Activated CD4-positive, CD25-positive, alpha-beta regulatory T cell treated with anti-CD3 and anti-CD28 coated beads, Interleukin-2, amount 50 U/mL, for 24 hours (primary cell): ENCODE measurements at regions not wholly inside any gene's neighbourhood (a gene's known extent, or its start where the extent isn't known, plus 50 kb on each side); places are given as distances from the start of the nearest gene placed in this dataset.
"Not testable (repeated sequence)": the region's sequence is repeated elsewhere in the genome, so short reads cannot be mapped to it uniquely, and the experiment has no call there.

ENCODE experiments used
- ATAC-seq, 2 donors: fragments of 150-1000 bp; cut with Tn5 transposase; one replicate each; pipeline ENCODE4 v1.10.0; 2021; ENCODE audit warnings: mild to moderate bottlenecking in 1 of 2, moderate library complexity in 1 of 2

GRCh38 chr6:140153703-140154102, 779.3 kb upstream of the CITED2 start:
- ATAC-seq, result no peak

DNA sequence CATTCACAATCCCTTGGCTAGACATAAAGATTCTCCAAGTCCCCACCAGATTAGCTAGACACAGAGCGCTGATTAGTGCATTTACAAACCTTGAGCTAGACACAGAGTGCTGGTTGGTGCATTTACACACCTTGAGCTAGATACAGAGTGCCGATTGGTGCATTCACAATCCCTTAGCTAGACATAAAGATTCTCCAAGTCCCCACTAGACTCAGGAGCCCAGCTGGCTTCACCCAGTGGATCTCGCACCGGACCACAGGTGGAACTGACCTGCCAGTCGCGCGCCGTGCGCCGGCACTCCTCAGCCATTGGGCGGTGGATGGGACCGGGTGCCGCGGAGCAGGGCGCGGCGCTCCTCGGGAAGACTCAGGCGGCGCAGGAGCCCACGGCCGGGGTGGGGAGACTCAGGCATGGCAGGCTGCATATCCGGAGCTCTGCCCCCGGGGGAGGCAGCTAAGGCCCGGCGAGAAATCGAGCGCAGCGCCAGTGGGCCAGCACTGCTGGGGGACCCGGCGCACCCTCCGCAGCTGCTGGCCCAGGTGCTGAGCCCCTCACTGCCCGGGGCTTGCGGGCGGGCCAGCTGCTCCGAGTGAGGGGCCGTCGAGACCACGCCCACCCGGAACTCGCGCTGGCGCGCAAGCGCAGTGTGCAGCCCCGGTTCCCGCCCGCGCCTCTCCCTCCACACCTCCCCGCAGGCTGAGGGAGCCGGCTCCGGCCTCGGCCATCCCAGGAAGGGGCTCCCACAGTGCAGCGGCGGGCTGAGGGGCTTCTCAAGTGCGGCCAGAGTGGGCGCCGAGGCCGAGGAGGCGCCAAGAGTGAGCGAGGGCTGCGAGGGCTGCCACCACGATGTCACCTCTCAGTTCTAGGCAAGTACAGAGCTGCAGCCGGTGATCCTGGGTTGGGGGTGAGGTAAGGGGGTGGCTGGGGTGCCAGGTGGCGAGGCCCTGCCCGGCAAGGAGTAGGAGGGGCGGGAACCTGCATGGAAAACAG, 773.7 kb upstream of the CITED2 start:
- ATAC-seq, result not testable (repeated sequence)

DNA sequence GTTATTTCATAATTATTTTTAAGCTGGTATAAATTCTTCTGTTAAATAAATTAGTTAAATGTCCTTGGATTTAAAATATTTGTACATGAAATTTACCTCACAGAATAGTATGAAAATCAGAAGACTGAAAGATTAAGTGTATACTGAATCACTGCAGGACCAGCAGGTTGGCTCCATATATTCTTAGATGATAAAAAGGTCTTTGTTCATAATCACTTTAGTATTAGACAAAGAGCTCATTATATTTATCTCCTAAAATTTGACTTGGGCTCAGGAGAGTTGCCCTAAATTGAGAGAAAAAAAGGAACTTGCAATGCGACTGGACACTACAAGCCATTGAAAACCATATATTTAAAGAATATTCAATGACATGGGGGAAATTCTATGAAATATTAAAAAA, 766.4 kb upstream of the CITED2 start:
- no peak for ATAC-seq

- ATAC-seq, result no peak
Measured at GRCh38 chr6:140138311-140139010, 764.0 kb upstream of the CITED2 start.

GRCh38 chr6:140134224-140134623, 759.8 kb upstream of the CITED2 start:
- no peak for ATAC-seq

DNA sequence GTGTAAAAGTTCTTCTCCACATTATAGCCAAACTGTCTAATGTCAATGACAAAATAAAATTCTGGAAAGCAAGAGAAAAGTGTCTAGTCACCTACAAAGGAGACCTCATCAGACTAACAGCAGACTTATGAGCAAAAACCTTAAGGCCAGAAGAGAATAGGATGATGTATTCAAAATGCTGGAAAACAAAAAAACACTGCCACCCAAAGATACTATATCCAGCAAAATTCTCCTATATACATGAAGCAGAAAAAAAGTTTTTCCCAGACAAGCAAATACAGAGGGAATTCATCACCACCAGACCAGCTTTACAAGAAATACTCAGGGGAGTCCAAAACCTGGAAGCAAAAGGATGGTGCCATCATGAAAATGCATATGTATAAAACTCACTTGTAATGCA, 755.6 kb upstream of the CITED2 start:
- ATAC-seq, result no peak

- ATAC-seq, result no peak
Measured at GRCh38 chr6:140124498-140124897, 750.0 kb upstream of the CITED2 start.

DNA sequence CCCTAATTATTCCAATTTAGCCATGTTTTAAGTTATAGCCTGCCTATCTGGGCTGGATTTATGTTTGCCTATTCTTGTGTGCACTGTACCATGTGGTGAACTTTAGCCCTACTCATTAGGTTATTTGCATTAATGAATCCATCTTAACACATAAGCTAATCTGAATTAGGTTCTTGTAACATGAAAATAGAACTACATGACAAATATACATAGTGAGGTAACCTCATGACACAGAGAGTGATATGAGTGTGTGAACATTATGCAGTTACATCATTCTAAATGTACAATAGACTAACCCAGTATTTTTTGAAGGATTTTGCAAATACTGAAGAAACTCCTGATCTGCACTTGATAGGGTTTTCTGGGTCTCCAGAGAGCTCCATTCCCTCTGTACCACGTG, 733.7 kb upstream of the CITED2 start:
- ATAC-seq, result no peak

GRCh38 chr6:140107216-140107615, 732.8 kb upstream of the CITED2 start:
- ATAC-seq, result no peak

- ATAC-seq, result no peak
Measured at GRCh38 chr6:140105857-140106256, 731.4 kb upstream of the CITED2 start.

DNA sequence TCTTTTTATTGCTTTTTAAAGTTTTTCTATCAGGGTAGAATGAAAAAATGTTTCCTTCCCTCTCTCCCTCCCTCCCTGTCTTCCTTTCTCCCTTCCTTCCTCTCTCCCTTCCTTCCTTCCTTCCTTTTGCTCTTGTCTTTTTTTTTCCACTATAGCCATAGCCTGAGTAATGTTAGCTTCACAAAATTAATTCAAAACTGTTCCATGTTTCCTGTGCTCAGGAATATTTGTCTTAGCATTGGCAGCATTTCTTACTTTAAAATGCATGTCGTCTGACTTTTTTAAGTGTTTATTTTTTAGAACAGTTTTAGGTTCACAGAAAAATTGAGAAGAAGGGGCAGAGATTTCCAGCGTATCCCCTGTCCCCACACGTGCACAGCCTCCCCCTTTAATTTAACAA, 730.8 kb upstream of the CITED2 start:
- ATAC-seq, result no peak

DNA sequence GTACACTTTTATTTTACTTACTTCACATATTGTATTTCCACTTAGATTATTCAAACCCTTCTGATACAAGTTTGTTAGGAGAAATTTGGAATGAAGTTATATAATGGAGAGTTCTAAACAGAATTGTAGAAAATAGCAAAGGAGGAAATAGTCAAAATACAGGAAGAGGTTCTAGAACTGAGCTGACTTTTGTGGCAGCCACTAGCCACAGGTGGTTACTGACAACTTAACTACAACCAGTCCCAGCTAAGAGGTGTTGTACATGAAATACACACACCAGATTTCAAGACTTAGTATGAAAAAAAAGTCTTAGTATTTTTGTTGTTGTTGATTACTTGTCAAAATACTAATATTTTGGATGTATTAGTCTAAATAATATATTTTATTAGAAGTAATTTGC, 727.4 kb upstream of the CITED2 start:
- no peak for ATAC-seq

GRCh38 chr6:140101367-140101766, 726.9 kb upstream of the CITED2 start:
- peak in 1 of 2 donors; percentile 13 for ATAC-seq

- no peak for ATAC-seq
Measured at GRCh38 chr6:140095532-140095931, 721.1 kb upstream of the CITED2 start.

DNA sequence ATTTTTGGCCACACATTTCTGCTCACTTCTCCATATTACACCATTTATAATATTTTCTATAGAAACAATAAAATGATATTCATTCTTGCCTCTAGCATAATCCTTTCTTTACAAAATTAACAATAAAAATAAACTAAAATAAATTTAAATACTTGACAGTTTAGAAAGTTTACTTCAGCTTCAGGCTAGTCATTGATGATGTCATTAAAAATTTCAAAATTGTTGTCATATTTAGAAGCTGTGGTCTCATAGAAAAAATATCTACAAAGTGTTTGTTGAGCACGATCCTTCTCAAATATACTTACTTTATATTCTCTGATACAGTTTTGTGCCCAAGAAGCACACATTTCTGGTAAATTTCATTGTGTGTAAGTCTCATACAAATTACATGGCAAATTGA, 717.4 kb upstream of the CITED2 start:
- ATAC-seq, result no peak

DNA sequence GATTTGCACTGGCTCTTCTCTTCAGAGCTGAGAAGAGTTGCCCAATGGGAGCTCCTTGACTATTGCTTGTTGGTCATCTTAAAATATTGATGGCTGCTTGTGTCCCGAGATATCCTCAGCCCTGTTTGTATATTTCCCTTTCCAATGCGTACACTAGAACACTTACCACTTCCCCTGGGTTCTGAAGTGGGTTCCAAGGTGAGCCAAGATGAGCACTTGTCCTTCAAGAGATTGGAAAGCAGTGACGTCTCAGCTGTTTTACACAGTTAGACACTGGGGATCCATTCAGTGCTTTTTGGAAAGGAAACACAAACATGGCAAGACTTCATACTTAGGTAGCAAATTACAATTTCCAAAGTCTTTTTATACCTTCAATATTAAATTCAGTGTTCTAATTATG, 716.4 kb upstream of the CITED2 start:
- no peak for ATAC-seq

DNA sequence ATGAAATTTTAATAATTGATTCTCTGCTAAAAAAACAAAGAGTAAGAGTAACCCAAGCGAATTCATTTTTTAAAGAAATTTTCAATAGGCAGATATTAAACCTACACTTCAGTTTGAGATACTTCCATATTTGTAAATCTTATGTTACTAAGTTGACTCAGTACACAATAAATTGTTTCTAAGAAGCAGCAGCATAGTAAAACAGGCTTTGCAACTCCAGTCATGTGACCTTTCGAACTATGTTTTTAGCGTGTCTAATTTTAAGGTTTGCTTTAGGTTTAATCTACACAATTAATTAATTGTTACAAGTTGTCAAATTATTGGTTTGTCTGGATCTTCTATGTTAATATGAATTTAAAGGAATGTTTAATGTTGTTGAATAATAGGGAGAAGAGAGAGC, 708.9 kb upstream of the CITED2 start:
- ATAC-seq, result no peak

- ATAC-seq, result no peak
Measured at GRCh38 chr6:140082867-140083297, 708.4 kb upstream of the CITED2 start.

- ATAC-seq, result no peak
Measured at GRCh38 chr6:140079328-140079727, 704.9 kb upstream of the CITED2 start.

DNA sequence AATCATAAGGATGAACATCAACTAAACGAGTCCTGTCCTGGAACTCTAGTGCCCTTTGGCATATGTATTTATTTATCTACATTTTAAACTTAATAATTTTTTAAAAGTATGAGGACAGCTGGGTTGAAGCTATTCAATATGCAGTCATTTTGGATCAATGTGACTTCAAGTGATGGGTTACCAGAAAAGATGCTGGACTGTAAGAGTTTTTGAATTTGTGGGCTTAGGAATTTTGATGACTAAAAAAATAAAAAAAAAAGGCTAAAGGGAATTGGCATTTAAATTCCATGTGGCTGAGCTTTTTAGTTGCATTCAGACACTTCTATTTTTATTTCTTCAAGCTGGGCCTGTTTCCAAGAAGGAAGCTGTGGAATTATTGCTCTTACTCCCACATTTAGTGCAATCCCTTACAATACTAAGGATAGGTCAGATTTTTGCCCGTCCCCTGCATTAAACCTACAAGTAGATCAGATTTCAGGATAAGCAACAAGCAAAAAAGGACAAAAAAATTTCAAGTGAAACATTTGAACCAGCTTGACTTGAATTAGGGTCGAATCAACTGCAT, 704.2 kb upstream of the CITED2 start:
- no peak for ATAC-seq

GRCh38 chr6:140077827-140078560, 703.5 kb upstream of the CITED2 start:
- ATAC-seq, result no peak

GRCh38 chr6:140076105-140076504, 701.7 kb upstream of the CITED2 start:
- no peak for ATAC-seq

- ATAC-seq, result no peak
Measured at GRCh38 chr6:140073456-140073855, 699.0 kb upstream of the CITED2 start.
